Liver (tissue), 8 donors: ENCODE measurements at regions not wholly inside any gene's neighbourhood (a gene's known extent, or its start where the extent isn't known, plus 50 kb on each side); places are given as distances from the start of the nearest gene placed in this dataset.
"Not testable (repeated sequence)": the region's sequence is repeated elsewhere in the genome, so short reads cannot be mapped to it uniquely, and the experiment has no call there.

Experiments used
- DNase-seq: peaks from one replicate; pipeline ENCODE4 v3.0.0-alpha.2; 2017; ENCODE audit warnings: low spot score
- H3K27ac ChIP-seq, 2 donors: one replicate each; pipeline ENCODE4 v1.7.0; 2013; ENCODE audit warnings: inconsistent platforms in 2 of 2, low read length in 2 of 2, control low read depth in 1 of 2, low read depth in 1 of 2, mild to moderate bottlenecking in 1 of 2
- H3K27me3 ChIP-seq, 4 donors: one replicate each; pipeline versions ENCODE4 v1.6.1 to v1.7.0; 2013; ENCODE audit warnings: low read length in 3 of 4, inconsistent platforms in 1 of 4, mild to moderate bottlenecking in 1 of 4, moderate library complexity in 1 of 4; ENCODE audit not compliant: control insufficient read depth in 4 of 4, insufficient read depth in 4 of 4
- H3K36me3 ChIP-seq, 4 donors: one replicate each; pipeline versions ENCODE4 v1.6.1 to v1.7.0; 2013; ENCODE audit warnings: low read length in 3 of 4, mild to moderate bottlenecking in 3 of 4, low read depth in 1 of 4, moderate library complexity in 1 of 4; ENCODE audit not compliant: control insufficient read depth in 4 of 4, insufficient read depth in 3 of 4
- H3K4me1 ChIP-seq, 4 donors: one replicate each; pipeline versions ENCODE4 v1.6.1 to v1.7.0; 2013; ENCODE audit warnings: low read length in 3 of 4, mild to moderate bottlenecking in 3 of 4, moderate library complexity in 1 of 4; ENCODE audit not compliant: control insufficient read depth in 4 of 4, insufficient read depth in 4 of 4
- H3K4me3 ChIP-seq, 3 donors: one replicate each; pipeline versions ENCODE4 v1.6.1 to v1.7.0; 2013; ENCODE audit warnings: low read length in 3 of 3, control low read depth in 1 of 3, low read depth in 1 of 3, mild to moderate bottlenecking in 1 of 3
- H3K9ac ChIP-seq, 2 donors: one replicate each; pipeline ENCODE4 v1.7.0; 2013; ENCODE audit warnings: low read length in 2 of 2, mild to moderate bottlenecking in 2 of 2, moderate library complexity in 2 of 2, control low read depth in 1 of 2, low read depth in 1 of 2
- H3K9me3 ChIP-seq, 4 donors: one replicate each; pipeline versions ENCODE4 v1.6.1 to v1.7.0; 2013; ENCODE audit warnings: low read length in 3 of 4; ENCODE audit not compliant: control insufficient read depth in 4 of 4
- EGR1 ChIP-seq, 2 donors: IDR thresholded peaks; 2 replicates each; pipeline ENCODE4 v1.6.1; 2016 to 2018; ENCODE audit warnings: antibody characterized with exemption in 2 of 2, low read depth in 2 of 2
- FOXA1 ChIP-seq: IDR thresholded peaks from 2 replicates; pipeline ENCODE4 v1.6.1; 2016; ENCODE audit warnings: antibody characterized with exemption
- GABPA ChIP-seq, 2 donors: IDR thresholded peaks in 1 of 2; conservative IDR thresholded peaks in 1 of 2; 2 replicates each; pipeline ENCODE4 v1.6.1; 2016; ENCODE audit warnings: antibody characterized with exemption in 2 of 2, mild to moderate bottlenecking in 1 of 2, moderate library complexity in 1 of 2
- HNF4G ChIP-seq: IDR thresholded peaks from 2 replicates; pipeline ENCODE4 v1.6.1; 2016; ENCODE audit warnings: antibody characterized with exemption
- JUND ChIP-seq, 2 donors: IDR thresholded peaks; 2 replicates each; pipeline ENCODE4 v1.6.1; 2016; ENCODE audit warnings: antibody characterized with exemption in 2 of 2
- RAD21 ChIP-seq, 2 donors: IDR thresholded peaks; 2 replicates each; pipeline ENCODE4 v1.6.1; 2016; ENCODE audit warnings: antibody characterized with exemption in 2 of 2, mild to moderate bottlenecking in 2 of 2
- ZBTB33 ChIP-seq: IDR thresholded peaks from 2 replicates; pipeline ENCODE4 v1.6.1; 2016; ENCODE audit warnings: antibody characterized with exemption
- WGBS: extraction: QIAGEN DNeasy Blood & Tissue Kit; methylation state at CpG from one replicate; pipeline ENCODE4 v1.1.7; 2013; 5-methylcytosine and 5-hydroxymethylcytosine counted together
- TF ChIP-seq, protein P1 (sequence below): IDR thresholded peaks from 2 replicates; pipeline ENCODE4 v1.6.1; 2016; ENCODE audit warnings: antibody characterized with exemption, mild to moderate bottlenecking
- TF ChIP-seq, protein P2 (sequence below): IDR thresholded peaks from 2 replicates; pipeline ENCODE4 v1.6.1; 2016; ENCODE audit warnings: antibody characterized with exemption
- TF ChIP-seq, protein P3 (sequence below): fragments of 150-350 bp; IDR thresholded peaks from 2 replicates; pipeline ENCODE4 v1.5.1; 2017; ENCODE audit warnings: improper control_type of control experiment, low read depth, low read length; ENCODE audit not compliant: missing input control
- donor health status: healthy.
- donor health status: healthy.
- donor health status: healthy.
- donor health status: healthy.
- donor health status: healthy.

GRCh38 chr19:22502766-22503165 is 80.6 kb upstream of the ZNF98 start:
- WGBS: 72% methylated on average over 3 of the region's 3 CpGs

DNA sequence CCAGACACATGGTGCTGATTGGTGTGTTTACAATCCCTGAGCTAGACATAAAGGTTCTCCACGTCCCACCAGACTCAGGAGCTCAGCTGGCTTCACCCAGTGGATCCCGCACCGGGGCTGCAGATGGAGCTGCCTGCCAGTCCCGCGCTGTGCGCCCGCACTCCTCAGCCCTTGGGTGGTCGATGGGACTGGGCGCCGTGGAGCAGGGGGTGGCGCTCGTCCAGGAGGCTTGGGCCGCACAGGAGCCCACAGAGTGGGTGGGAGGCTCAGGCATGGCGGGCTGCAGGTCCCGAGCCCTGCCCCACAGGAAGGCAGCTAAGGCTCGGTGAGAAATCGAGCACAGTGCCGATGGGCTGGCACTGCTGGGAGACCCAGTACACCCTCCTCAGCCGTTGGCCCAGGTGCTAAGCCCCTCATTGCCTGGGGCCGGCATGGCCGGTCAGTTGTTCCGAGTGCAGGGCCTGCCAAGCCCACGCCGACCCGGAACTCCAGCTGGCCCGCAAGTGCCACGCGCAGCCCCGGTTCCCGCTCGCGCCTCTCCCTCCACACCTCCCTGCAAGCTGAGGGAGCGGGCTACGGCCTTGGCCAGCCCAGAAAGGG is 76.8 kb upstream of the ZNF98 start:
- 91% methylated on average over 34 of the region's 34 CpGs for WGBS

More at GRCh38 chr19:22502766-22503165, 80.6 kb upstream of the ZNF98 start:
- Histone ChIP-seq H3K9ac (no peak overlapping the region), H3K36me3 (no peaks in the 10 kb centered on the region), H3K4me1 (no peaks in the 10 kb centered on the region), H3K9me3 (peaks cover 6 to 34% (median 27%) of the 10 kb centered on the region in 4 donors), H3K27me3 (no peaks in the 10 kb centered on the region), H3K4me3 (no peak overlapping the region), H3K27ac (no peak overlapping the region)
- no peak for DNase-seq
- TF ChIP-seq ZBTB33 (no peak), FOXA1 (no peak), GABPA (IDR thresholded peaks at IDR 0.05 in 1 of 2, conservative IDR thresholded peaks at IDR 0.05 in 1 of 2) (no peak), HNF4G (no peak), EGR1 (IDR thresholded peaks at IDR 0.05; ENCODE audit: low read depth in 2 of 2) (no peak), JUND (IDR thresholded peaks at IDR 0.05) (no peak), RAD21 (IDR thresholded peaks at IDR 0.05) (no peak)
- TF ChIP-seq, protein P1, sequence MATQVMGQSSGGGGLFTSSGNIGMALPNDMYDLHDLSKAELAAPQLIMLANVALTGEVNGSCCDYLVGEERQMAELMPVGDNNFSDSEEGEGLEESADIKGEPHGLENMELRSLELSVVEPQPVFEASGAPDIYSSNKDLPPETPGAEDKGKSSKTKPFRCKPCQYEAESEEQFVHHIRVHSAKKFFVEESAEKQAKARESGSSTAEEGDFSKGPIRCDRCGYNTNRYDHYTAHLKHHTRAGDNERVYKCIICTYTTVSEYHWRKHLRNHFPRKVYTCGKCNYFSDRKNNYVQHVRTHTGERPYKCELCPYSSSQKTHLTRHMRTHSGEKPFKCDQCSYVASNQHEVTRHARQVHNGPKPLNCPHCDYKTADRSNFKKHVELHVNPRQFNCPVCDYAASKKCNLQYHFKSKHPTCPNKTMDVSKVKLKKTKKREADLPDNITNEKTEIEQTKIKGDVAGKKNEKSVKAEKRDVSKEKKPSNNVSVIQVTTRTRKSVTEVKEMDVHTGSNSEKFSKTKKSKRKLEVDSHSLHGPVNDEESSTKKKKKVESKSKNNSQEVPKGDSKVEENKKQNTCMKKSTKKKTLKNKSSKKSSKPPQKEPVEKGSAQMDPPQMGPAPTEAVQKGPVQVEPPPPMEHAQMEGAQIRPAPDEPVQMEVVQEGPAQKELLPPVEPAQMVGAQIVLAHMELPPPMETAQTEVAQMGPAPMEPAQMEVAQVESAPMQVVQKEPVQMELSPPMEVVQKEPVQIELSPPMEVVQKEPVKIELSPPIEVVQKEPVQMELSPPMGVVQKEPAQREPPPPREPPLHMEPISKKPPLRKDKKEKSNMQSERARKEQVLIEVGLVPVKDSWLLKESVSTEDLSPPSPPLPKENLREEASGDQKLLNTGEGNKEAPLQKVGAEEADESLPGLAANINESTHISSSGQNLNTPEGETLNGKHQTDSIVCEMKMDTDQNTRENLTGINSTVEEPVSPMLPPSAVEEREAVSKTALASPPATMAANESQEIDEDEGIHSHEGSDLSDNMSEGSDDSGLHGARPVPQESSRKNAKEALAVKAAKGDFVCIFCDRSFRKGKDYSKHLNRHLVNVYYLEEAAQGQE: no peak
- TF ChIP-seq, protein P2, sequence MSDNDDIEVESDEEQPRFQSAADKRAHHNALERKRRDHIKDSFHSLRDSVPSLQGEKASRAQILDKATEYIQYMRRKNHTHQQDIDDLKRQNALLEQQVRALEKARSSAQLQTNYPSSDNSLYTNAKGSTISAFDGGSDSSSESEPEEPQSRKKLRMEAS: no peak
- TF ChIP-seq, protein P3, sequence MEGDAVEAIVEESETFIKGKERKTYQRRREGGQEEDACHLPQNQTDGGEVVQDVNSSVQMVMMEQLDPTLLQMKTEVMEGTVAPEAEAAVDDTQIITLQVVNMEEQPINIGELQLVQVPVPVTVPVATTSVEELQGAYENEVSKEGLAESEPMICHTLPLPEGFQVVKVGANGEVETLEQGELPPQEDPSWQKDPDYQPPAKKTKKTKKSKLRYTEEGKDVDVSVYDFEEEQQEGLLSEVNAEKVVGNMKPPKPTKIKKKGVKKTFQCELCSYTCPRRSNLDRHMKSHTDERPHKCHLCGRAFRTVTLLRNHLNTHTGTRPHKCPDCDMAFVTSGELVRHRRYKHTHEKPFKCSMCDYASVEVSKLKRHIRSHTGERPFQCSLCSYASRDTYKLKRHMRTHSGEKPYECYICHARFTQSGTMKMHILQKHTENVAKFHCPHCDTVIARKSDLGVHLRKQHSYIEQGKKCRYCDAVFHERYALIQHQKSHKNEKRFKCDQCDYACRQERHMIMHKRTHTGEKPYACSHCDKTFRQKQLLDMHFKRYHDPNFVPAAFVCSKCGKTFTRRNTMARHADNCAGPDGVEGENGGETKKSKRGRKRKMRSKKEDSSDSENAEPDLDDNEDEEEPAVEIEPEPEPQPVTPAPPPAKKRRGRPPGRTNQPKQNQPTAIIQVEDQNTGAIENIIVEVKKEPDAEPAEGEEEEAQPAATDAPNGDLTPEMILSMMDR: no peak

More for the DNA sequence above, 76.8 kb upstream of the ZNF98 start:
- not testable (repeated sequence) for H3K27ac ChIP-seq, H3K36me3 ChIP-seq, H3K9ac ChIP-seq, DNase-seq, H3K4me3 ChIP-seq, H3K27me3 ChIP-seq, H3K4me1 ChIP-seq
- H3K9me3 ChIP-seq: peaks cover 15 to 45% (median 31%) of the 10 kb centered on the region in 4 donors
